Liver (tissue), 8 donors: ENCODE measurements at regions not wholly inside any gene's neighbourhood (a gene's known extent, or its start where the extent isn't known, plus 50 kb on each side); places are given as distances from the start of the nearest gene placed in this dataset.

ENCODE experiments used
- DNase-seq: peaks from one replicate; pipeline ENCODE4 v3.0.0-alpha.2; 2017; ENCODE audit warnings: low spot score
- H3K27ac ChIP-seq, 2 donors: one replicate each; pipeline ENCODE4 v1.7.0; 2013; ENCODE audit warnings: inconsistent platforms in 2 of 2, low read length in 2 of 2, control low read depth in 1 of 2, low read depth in 1 of 2, mild to moderate bottlenecking in 1 of 2
- H3K27me3 ChIP-seq, 4 donors: one replicate each; pipeline versions ENCODE4 v1.6.1 to v1.7.0; 2013; ENCODE audit warnings: low read length in 3 of 4, inconsistent platforms in 1 of 4, mild to moderate bottlenecking in 1 of 4, moderate library complexity in 1 of 4; ENCODE audit not compliant: control insufficient read depth in 4 of 4, insufficient read depth in 4 of 4
- H3K36me3 ChIP-seq, 4 donors: one replicate each; pipeline versions ENCODE4 v1.6.1 to v1.7.0; 2013; ENCODE audit warnings: low read length in 3 of 4, mild to moderate bottlenecking in 3 of 4, low read depth in 1 of 4, moderate library complexity in 1 of 4; ENCODE audit not compliant: control insufficient read depth in 4 of 4, insufficient read depth in 3 of 4
- H3K4me1 ChIP-seq, 4 donors: one replicate each; pipeline versions ENCODE4 v1.6.1 to v1.7.0; 2013; ENCODE audit warnings: low read length in 3 of 4, mild to moderate bottlenecking in 3 of 4, moderate library complexity in 1 of 4; ENCODE audit not compliant: control insufficient read depth in 4 of 4, insufficient read depth in 4 of 4
- H3K4me3 ChIP-seq, 3 donors: one replicate each; pipeline versions ENCODE4 v1.6.1 to v1.7.0; 2013; ENCODE audit warnings: low read length in 3 of 3, control low read depth in 1 of 3, low read depth in 1 of 3, mild to moderate bottlenecking in 1 of 3
- H3K9ac ChIP-seq, 2 donors: one replicate each; pipeline ENCODE4 v1.7.0; 2013; ENCODE audit warnings: low read length in 2 of 2, mild to moderate bottlenecking in 2 of 2, moderate library complexity in 2 of 2, control low read depth in 1 of 2, low read depth in 1 of 2
- H3K9me3 ChIP-seq, 4 donors: one replicate each; pipeline versions ENCODE4 v1.6.1 to v1.7.0; 2013; ENCODE audit warnings: low read length in 3 of 4; ENCODE audit not compliant: control insufficient read depth in 4 of 4
- EGR1 ChIP-seq, 2 donors: IDR thresholded peaks; 2 replicates each; pipeline ENCODE4 v1.6.1; 2016 to 2018; ENCODE audit warnings: antibody characterized with exemption in 2 of 2, low read depth in 2 of 2
- FOXA1 ChIP-seq: IDR thresholded peaks from 2 replicates; pipeline ENCODE4 v1.6.1; 2016; ENCODE audit warnings: antibody characterized with exemption
- FOXA2 ChIP-seq: IDR thresholded peaks from 2 replicates; pipeline ENCODE4 v1.6.1; 2016; ENCODE audit warnings: antibody characterized with exemption
- GABPA ChIP-seq, 2 donors: IDR thresholded peaks in 1 of 2; conservative IDR thresholded peaks in 1 of 2; 2 replicates each; pipeline ENCODE4 v1.6.1; 2016; ENCODE audit warnings: antibody characterized with exemption in 2 of 2, mild to moderate bottlenecking in 1 of 2, moderate library complexity in 1 of 2
- HNF4A ChIP-seq, 2 donors: conservative IDR thresholded peaks; 2 replicates each; pipeline ENCODE4 v1.6.1; 2016; ENCODE audit warnings: antibody characterized with exemption in 2 of 2, mild to moderate bottlenecking in 2 of 2
- NR2F2 ChIP-seq: IDR thresholded peaks from 2 replicates; pipeline ENCODE4 v1.6.1; 2016; ENCODE audit warnings: antibody characterized with exemption
- RAD21 ChIP-seq, 2 donors: IDR thresholded peaks; 2 replicates each; pipeline ENCODE4 v1.6.1; 2016; ENCODE audit warnings: antibody characterized with exemption in 2 of 2, mild to moderate bottlenecking in 2 of 2
- RXRA ChIP-seq, 2 donors: IDR thresholded peaks; 2 replicates each; pipeline ENCODE4 v1.6.1; 2017 to 2018; ENCODE audit warnings: antibody characterized with exemption in 2 of 2, mild to moderate bottlenecking in 1 of 2
- SP1 ChIP-seq: IDR thresholded peaks from 2 replicates; pipeline ENCODE4 v1.6.1; 2018; ENCODE audit warnings: antibody characterized with exemption, mild to moderate bottlenecking
- TAF1 ChIP-seq: conservative IDR thresholded peaks from 2 replicates; pipeline ENCODE4 v1.6.1; 2016; ENCODE audit warnings: antibody characterized with exemption, mild to moderate bottlenecking
- WGBS: extraction: QIAGEN DNeasy Blood & Tissue Kit; methylation state at CpG from one replicate; pipeline ENCODE4 v1.1.7; 2013; 5-methylcytosine and 5-hydroxymethylcytosine counted together
- TF ChIP-seq, protein P1 (sequence below): fragments of 150-350 bp; IDR thresholded peaks from 2 replicates; pipeline ENCODE4 v1.5.1; 2017; ENCODE audit warnings: improper control_type of control experiment, low read depth, low read length; ENCODE audit not compliant: missing input control
- TF ChIP-seq, protein P2 (sequence below): IDR thresholded peaks from 2 replicates; pipeline ENCODE4 v1.6.1; 2016; ENCODE audit warnings: antibody characterized with exemption
- donor health status: healthy.
- donor health status: healthy.
- donor health status: healthy.
- donor health status: healthy.
- donor health status: healthy.

DNA sequence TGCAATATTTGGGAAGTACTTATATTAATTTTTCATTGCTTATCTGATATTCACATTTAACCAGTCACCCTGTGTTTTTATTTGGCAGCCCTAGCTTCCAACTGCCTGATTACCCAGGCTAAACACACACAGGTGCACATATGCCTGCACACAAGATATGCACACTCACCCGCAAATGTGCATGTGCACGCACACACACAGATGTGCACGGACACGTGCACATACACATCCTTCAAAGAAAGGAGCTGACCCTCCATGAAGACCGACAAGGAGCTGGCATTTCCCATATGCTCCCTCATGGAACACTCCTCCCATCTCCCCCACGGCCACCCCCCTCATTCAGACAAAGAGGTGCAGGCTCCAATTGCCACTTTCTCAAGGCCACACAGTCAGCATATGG lies 242.2 kb downstream of the ENGASE start:
- TF ChIP-seq HNF4A (conservative IDR thresholded peaks at IDR 0.05) (no peak), FOXA2 (no peak), RAD21 (IDR thresholded peaks at IDR 0.05) (no peak), TAF1 (no peak)
- TF ChIP-seq, protein P1, sequence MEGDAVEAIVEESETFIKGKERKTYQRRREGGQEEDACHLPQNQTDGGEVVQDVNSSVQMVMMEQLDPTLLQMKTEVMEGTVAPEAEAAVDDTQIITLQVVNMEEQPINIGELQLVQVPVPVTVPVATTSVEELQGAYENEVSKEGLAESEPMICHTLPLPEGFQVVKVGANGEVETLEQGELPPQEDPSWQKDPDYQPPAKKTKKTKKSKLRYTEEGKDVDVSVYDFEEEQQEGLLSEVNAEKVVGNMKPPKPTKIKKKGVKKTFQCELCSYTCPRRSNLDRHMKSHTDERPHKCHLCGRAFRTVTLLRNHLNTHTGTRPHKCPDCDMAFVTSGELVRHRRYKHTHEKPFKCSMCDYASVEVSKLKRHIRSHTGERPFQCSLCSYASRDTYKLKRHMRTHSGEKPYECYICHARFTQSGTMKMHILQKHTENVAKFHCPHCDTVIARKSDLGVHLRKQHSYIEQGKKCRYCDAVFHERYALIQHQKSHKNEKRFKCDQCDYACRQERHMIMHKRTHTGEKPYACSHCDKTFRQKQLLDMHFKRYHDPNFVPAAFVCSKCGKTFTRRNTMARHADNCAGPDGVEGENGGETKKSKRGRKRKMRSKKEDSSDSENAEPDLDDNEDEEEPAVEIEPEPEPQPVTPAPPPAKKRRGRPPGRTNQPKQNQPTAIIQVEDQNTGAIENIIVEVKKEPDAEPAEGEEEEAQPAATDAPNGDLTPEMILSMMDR = no peak
- WGBS = 69% methylated on average over 6 of the region's 6 CpGs
- Histone ChIP-seq H3K36me3 (no peaks in the 10 kb centered on the region), H3K4me1 (no peaks in the 10 kb centered on the region), H3K9me3 (no peaks in the 10 kb centered on the region), H3K27me3 (peaks cover 0 to 2% (median under 1%) of the 10 kb centered on the region in 4 donors), H3K9ac (no peak overlapping the region), H3K27ac (no peak overlapping the region), H3K4me3 (no peak overlapping the region)
- no peak for DNase-seq

DNA sequence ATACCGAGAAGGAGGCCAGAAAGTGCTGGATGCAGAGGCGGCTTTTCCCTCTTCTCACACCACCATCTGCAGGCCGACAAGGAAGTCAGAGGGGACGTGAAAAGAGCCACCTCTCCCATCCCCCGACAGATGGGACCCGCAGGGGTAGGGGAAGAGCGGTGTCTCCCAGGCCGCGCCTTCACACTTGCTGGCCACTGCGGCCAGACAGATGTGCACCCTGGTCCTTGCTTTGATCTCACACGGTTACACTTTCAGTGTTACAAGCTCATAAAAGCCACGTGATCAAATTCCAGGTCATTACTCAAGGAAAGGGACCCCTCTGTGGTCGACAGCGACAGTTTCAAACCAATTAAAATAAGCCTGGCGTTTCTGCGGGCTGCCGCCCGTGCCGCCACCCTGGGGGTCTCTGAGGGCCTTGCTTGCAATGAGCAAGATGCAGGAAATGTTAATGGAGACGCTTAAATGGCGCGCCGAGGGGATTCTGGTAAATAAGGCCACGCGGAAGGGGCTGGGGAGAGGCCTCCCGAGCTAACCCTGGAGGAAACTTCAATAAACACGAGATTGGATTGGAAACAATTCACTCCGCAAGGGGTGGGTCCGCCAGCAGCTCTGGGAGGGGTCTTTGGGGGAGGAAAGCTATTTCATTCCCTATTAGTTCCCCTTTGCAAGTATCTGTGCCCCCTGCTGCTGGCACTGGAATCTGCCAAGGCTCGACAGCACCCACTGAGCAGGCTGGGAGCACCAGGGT lies 240.9 kb downstream of the ENGASE start:
- no peak for TF ChIP-seq NR2F2
- no peak for TF ChIP-seq FOXA1
- no peak for TF ChIP-seq HNF4A (conservative IDR thresholded peaks at IDR 0.05)
- no peak for TF ChIP-seq GABPA (IDR thresholded peaks at IDR 0.05 in 1 of 2, conservative IDR thresholded peaks at IDR 0.05 in 1 of 2)
- no peak for TF ChIP-seq EGR1 (IDR thresholded peaks at IDR 0.05; ENCODE audit: low read depth in 2 of 2)
- TF ChIP-seq FOXA2 = no peak
- no peak for TF ChIP-seq SP1
- TF ChIP-seq, protein P1 = no peak
- TF ChIP-seq, protein P2, sequence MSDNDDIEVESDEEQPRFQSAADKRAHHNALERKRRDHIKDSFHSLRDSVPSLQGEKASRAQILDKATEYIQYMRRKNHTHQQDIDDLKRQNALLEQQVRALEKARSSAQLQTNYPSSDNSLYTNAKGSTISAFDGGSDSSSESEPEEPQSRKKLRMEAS = no peak
- no peaks in the 10 kb centered on the region for H3K4me1 ChIP-seq
- H3K4me3 ChIP-seq = no peak overlapping the region
- no peak overlapping the region for H3K9ac ChIP-seq
- no peak for DNase-seq
- H3K36me3 ChIP-seq = no peaks in the 10 kb centered on the region
- WGBS = 31% methylated on average over 30 of the region's 30 CpGs
- no peak overlapping the region for H3K27ac ChIP-seq
- peaks cover 0 to 8% (median under 1%) of the 10 kb centered on the region in 4 donors for H3K27me3 ChIP-seq
- H3K9me3 ChIP-seq = no peaks in the 10 kb centered on the region

DNA sequence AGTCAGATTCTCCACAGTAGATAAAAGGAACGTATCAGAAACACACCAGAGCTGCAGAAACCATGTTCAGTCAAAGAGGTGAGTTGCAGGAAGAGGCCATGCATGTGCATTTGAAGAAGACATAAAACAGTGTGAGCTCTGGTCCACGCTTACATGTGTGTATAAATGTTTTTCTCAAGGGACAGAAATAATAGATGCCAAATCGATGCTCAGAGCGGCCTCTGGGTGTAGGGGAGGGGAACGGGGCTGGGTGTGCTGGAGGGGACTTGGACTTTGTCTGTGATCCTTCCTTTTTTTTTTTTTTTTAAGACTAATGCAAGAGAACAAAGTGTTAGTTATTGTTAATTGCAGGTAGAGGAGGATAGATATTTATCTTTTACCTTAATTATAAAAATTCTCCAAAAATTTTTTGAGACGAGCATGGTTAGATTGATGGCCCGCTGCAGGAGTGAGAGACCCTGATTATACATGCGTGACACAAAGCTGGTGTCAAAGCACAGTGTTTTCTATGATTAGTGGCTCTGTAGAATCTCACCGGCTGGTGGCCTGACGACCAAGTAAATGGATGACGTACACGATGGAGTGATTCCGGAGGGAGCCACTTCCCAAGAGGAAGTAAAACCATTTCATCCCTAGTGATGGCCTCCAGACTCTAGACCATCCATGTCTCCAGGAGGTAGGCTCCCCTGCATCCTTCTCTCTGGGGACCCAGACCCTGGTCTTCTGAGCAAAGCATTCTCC lies 240.2 kb downstream of the ENGASE start:
- Histone ChIP-seq H3K9ac (no peak overlapping the region), H3K27ac (no peak overlapping the region), H3K4me3 (no peak overlapping the region), H3K36me3 (no peaks in the 10 kb centered on the region), H3K4me1 (no peaks in the 10 kb centered on the region), H3K9me3 (no peaks in the 10 kb centered on the region), H3K27me3 (peaks cover 0 to 10% (median under 1%) of the 10 kb centered on the region in 4 donors)
- no peak for DNase-seq
- WGBS = 64% methylated on average over 13 of the region's 13 CpGs
- TF ChIP-seq RXRA (IDR thresholded peaks at IDR 0.05) (no peak), FOXA2 (no peak)
- TF ChIP-seq, protein P1 = no peak
- TF ChIP-seq, protein P2 = no peak
